H1 (cell line): ENCODE measurements at regions not wholly inside any gene's neighbourhood (a gene's known extent, or its start where the extent isn't known, plus 50 kb on each side); places are given as distances from the start of the nearest gene placed in this dataset.

Source experiments
- CTCF ChIA-PET: fragments of 300-600 bp; sonication (Branson Sonifier 250); formaldehyde crosslinking; loops from one replicate; lab custom pipeline; 2021; ENCODE audit not compliant: partially characterized antibody; lab: Charles Lee
- POLR2A ChIA-PET: fragments of 300-600 bp; sonication (Branson Sonifier 250); formaldehyde crosslinking; loops from one replicate; lab custom pipeline; 2021; ENCODE audit warnings: inconsistent platforms; ENCODE audit not compliant: partially characterized antibody; lab: Charles Lee
- DNase-seq, 2 experiments: peaks; one replicate each; pipeline versions ENCODE4 v3.0.0 to v3.0.0-alpha.2; 2010 to 2022; ENCODE audit warnings: low spot score in 2 of 2, low read depth in 1 of 2, mixed read lengths in 1 of 2
- FAIRE-seq: peaks from 2 replicates; lab custom pipeline; 2011; peaks lifted over from hg19 to GRCh38; lab: Jason Lieb, UNC
- H2AFZ ChIP-seq: 2 replicates; pipeline ENCODE4 v1.8.1; 2012; ENCODE audit warnings: low read length, inconsistent platforms
- H2AK5ac ChIP-seq: 2 replicates; pipeline ENCODE4 v1.6.1; 2013; ENCODE audit warnings: low read depth, low read length
- H2BK120ac ChIP-seq: replicated peaks from 2 replicates; pipeline ENCODE3; 2013; ENCODE audit warnings: low read depth, low read length, inconsistent platforms
- H2BK12ac ChIP-seq: 2 replicates; pipeline ENCODE4 v1.6.1; 2013; ENCODE audit warnings: low read depth, low read length
- H2BK15ac ChIP-seq: 2 replicates; pipeline ENCODE4 v1.6.1; 2013; ENCODE audit warnings: low read length
- H2BK20ac ChIP-seq: 2 replicates; pipeline ENCODE4 v1.6.1; 2013; ENCODE audit warnings: low read length
- H2BK5ac ChIP-seq: 2 replicates; pipeline ENCODE4 v1.6.1; 2013; ENCODE audit warnings: low read depth, low read length
- H3K14ac ChIP-seq: 2 replicates; pipeline ENCODE4 v1.6.1; 2013; ENCODE audit warnings: inconsistent platforms; ENCODE audit not compliant: insufficient read length
- H3K18ac ChIP-seq: 2 replicates; pipeline ENCODE4 v1.6.1; 2013; ENCODE audit warnings: low read length; ENCODE audit errors: extremely low read depth
- H3K23ac ChIP-seq: 2 replicates; pipeline ENCODE4 v1.6.1; 2013; ENCODE audit warnings: inconsistent platforms; ENCODE audit not compliant: insufficient read length
- H3K23me2 ChIP-seq: 2 replicates; pipeline ENCODE4 v1.6.1; 2013; ENCODE audit warnings: low read depth, low read length
- H3K27ac ChIP-seq: 2 replicates; pipeline ENCODE4 v1.6.1; 2011; ENCODE audit warnings: low read depth, low read length, inconsistent platforms
- H3K27me3 ChIP-seq, 4 experiments: replicated peaks in 1 of 4; 1 replicate in 1 of 4; 2 replicates in 3 of 4; pipeline versions ENCODE4 v1.6.1 to v1.8.1; 2011 to 2013; ENCODE audit warnings: low read length in 3 of 4, mild to moderate bottlenecking in 3 of 4, inconsistent platforms in 2 of 4, mixed read lengths in 2 of 4, moderate library complexity in 1 of 4; ENCODE audit not compliant: control insufficient read depth in 3 of 4, insufficient read depth in 3 of 4; ENCODE audit errors: extremely low read depth in 1 of 4
- H3K36me3 ChIP-seq, 4 experiments: 2 replicates each; pipeline versions ENCODE4 v1.6.1 to v1.8.1; 2011 to 2013; ENCODE audit warnings: mild to moderate bottlenecking in 4 of 4, low read length in 3 of 4, moderate library complexity in 2 of 4, control low read depth in 1 of 4, inconsistent platforms in 1 of 4; ENCODE audit not compliant: insufficient read depth in 4 of 4, control insufficient read depth in 2 of 4
- H3K4ac ChIP-seq: replicated peaks from 2 replicates; pipeline ENCODE3; 2013; ENCODE audit warnings: low read length, low read depth, mixed read lengths, inconsistent platforms; ENCODE audit not compliant: insufficient read length
- H3K4me1 ChIP-seq, 4 experiments: replicated peaks in 1 of 4; 1 replicate in 1 of 4; 2 replicates in 3 of 4; pipeline versions ENCODE4 v1.6.1 to v1.8.1; 2011 to 2013; ENCODE audit warnings: low read length in 3 of 4, inconsistent platforms in 2 of 4, mixed read lengths in 1 of 4; ENCODE audit not compliant: insufficient read depth in 4 of 4, control insufficient read depth in 3 of 4
- H3K4me2 ChIP-seq, 2 experiments: 2 replicates each; pipeline versions ENCODE4 v1.6.1 to v1.8.1; 2011 to 2013; ENCODE audit warnings: low read depth in 2 of 2, low read length in 2 of 2, control low read depth in 1 of 2, inconsistent platforms in 1 of 2, mild to moderate bottlenecking in 1 of 2; ENCODE audit not compliant: insufficient read depth in 1 of 2
- H3K4me3 ChIP-seq, 4 experiments: fragments of 200-600, 300-600 bp in 1 of 4; sonication (generic), shearing (Covaris generic), sonication (Bioruptor Twin) in 1 of 4; 2 replicates each; pipeline versions ENCODE4 v1.5.1 to v1.8.1; 2011 to 2016; ENCODE audit warnings: low read length in 4 of 4, low read depth in 3 of 4, control low read depth in 2 of 4, inconsistent platforms in 2 of 4, mild to moderate bottlenecking in 2 of 4, mixed read lengths in 1 of 4, moderate library complexity in 1 of 4; ENCODE audit not compliant: insufficient read depth in 2 of 4; ENCODE audit errors: extremely low read depth in 1 of 4
- H3K56ac ChIP-seq: replicated peaks from 2 replicates; pipeline ENCODE3; 2013; ENCODE audit warnings: low read depth, mild to moderate bottlenecking, mixed read lengths, low read length, inconsistent platforms; ENCODE audit not compliant: insufficient read length
- H3K79me1 ChIP-seq: 2 replicates; pipeline ENCODE4 v1.6.1; 2013; ENCODE audit warnings: low read depth, low read length, control low read depth
- H3K79me2 ChIP-seq, 2 experiments: 2 replicates each; pipeline versions ENCODE4 v1.6.1 to v1.8.1; 2012 to 2013; ENCODE audit warnings: low read length in 2 of 2, mild to moderate bottlenecking in 2 of 2, inconsistent platforms in 1 of 2; ENCODE audit not compliant: insufficient read depth in 2 of 2, control insufficient read depth in 1 of 2
- H3K9ac ChIP-seq, 4 experiments: replicated peaks in 1 of 4; 1 replicate in 1 of 4; 2 replicates in 3 of 4; pipeline versions ENCODE4 v1.6.1 to v1.8.1; 2011 to 2013; ENCODE audit warnings: low read depth in 3 of 4, low read length in 3 of 4, control low read depth in 2 of 4, mild to moderate bottlenecking in 2 of 4, moderate library complexity in 2 of 4, inconsistent platforms in 1 of 4; ENCODE audit errors: extremely low read depth in 1 of 4
- H3K9me3 ChIP-seq, 2 experiments: 2 replicates each; pipeline versions ENCODE4 v1.6.1 to v1.8.1; 2012 to 2013; ENCODE audit warnings: mild to moderate bottlenecking in 2 of 2, moderate library complexity in 2 of 2, control low read depth in 1 of 2, inconsistent platforms in 1 of 2, low read depth in 1 of 2, low read length in 1 of 2, mixed read lengths in 1 of 2; ENCODE audit not compliant: insufficient read depth in 2 of 2
- H4K20me1 ChIP-seq, 2 experiments: replicated peaks in 1 of 2; 2 replicates each; pipeline versions ENCODE3 to v1.8.1; 2011 to 2013; ENCODE audit warnings: inconsistent platforms in 2 of 2, low read length in 2 of 2, mild to moderate bottlenecking in 1 of 2; ENCODE audit not compliant: insufficient read depth in 2 of 2, control insufficient read depth in 1 of 2
- H4K5ac ChIP-seq: 2 replicates; pipeline ENCODE4 v1.6.1; 2013; ENCODE audit warnings: low read length, low read depth, mixed read lengths, inconsistent platforms; ENCODE audit not compliant: insufficient read length
- H4K8ac ChIP-seq: 2 replicates; pipeline ENCODE4 v1.8.0; 2013; ENCODE audit warnings: mild to moderate bottlenecking, moderate library complexity, low read length, inconsistent platforms; ENCODE audit not compliant: insufficient read depth; ENCODE audit errors: extremely low read depth
- H4K91ac ChIP-seq: replicated peaks from 2 replicates; pipeline ENCODE3; 2013; ENCODE audit warnings: low read length, mixed read lengths, inconsistent platforms; ENCODE audit not compliant: insufficient read length
- BCL11A ChIP-seq, 2 experiments: IDR thresholded peaks; one replicate each; pipeline ENCODE4 v1.6.1; 2011; ENCODE audit warnings: low read depth in 2 of 2, low read length in 2 of 2, mild to moderate bottlenecking in 2 of 2
- CEBPB ChIP-seq: IDR thresholded peaks from 2 replicates; pipeline ENCODE4 v1.6.1; 2012; ENCODE audit warnings: low read depth, low read length
- CHD2 ChIP-seq: IDR thresholded peaks from 2 replicates; pipeline ENCODE4 v1.6.1; 2012; ENCODE audit warnings: low read length, improper control_type of control experiment
- CTCF ChIP-seq, 3 experiments: IDR thresholded peaks; 1 replicate in 2 of 3; 2 replicates in 1 of 3; pipeline versions ENCODE4 v1.5.1 to v1.6.1; 2011; ENCODE audit warnings: low read length in 3 of 3, mild to moderate bottlenecking in 3 of 3, inconsistent platforms in 2 of 3, low read depth in 1 of 3, moderate library complexity in 1 of 3; ENCODE audit not compliant: insufficient read depth in 1 of 3; ENCODE audit errors: control extremely low read depth in 1 of 3
- EGR1 ChIP-seq: IDR thresholded peaks from 2 replicates; pipeline ENCODE4 v1.6.1; 2011; ENCODE audit warnings: low read depth, low read length, borderline replicate concordance
- EP300 ChIP-seq, 2 experiments: IDR thresholded peaks; 1 replicate in 1 of 2; 2 replicates in 1 of 2; pipeline ENCODE4 v1.6.1; 2011 to 2012; ENCODE audit warnings: low read depth in 2 of 2, low read length in 2 of 2, mild to moderate bottlenecking in 2 of 2, borderline replicate concordance in 1 of 2, inconsistent platforms in 1 of 2, moderate library complexity in 1 of 2
- JUND ChIP-seq: IDR thresholded peaks from 2 replicates; pipeline ENCODE4 v1.6.1; 2011; ENCODE audit warnings: mild to moderate bottlenecking, improper control_type of control experiment, low read length
- KDM1A ChIP-seq: fragments of 200-600, 300-600 bp; sonication (generic); IDR thresholded peaks from 2 replicates; pipeline ENCODE4 v1.7.1; 2016; ENCODE audit warnings: mild to moderate bottlenecking, low read length, borderline replicate concordance
- PHF8 ChIP-seq: fragments of 200-600 bp; sonication (generic); conservative IDR thresholded peaks from 2 replicates; pipeline ENCODE4 v1.7.1; 2012; ENCODE audit warnings: low read depth, mild to moderate bottlenecking, inconsistent platforms, low read length, moderate library complexity
- RFX5 ChIP-seq: IDR thresholded peaks from 2 replicates; pipeline ENCODE4 v1.6.1; 2011; ENCODE audit warnings: low read depth, low read length, improper control_type of control experiment, borderline replicate concordance
- SP2 ChIP-seq: IDR thresholded peaks from 2 replicates; pipeline ENCODE4 v1.6.1; 2012; ENCODE audit warnings: mild to moderate bottlenecking, low read length, inconsistent platforms
- TAF7 ChIP-seq: optimal IDR thresholded peaks from 2 replicates; pipeline ENCODE3; 2011; ENCODE audit warnings: low read depth, mild to moderate bottlenecking, inconsistent platforms, low read length, moderate library complexity, borderline replicate concordance
- WGBS, 2 experiments: shearing (Covaris generic) in 1 of 2; methylation state at CpG; one replicate each; pipeline versions ENCODE4 v1.1.6 to v1.1.7; 2013 to 2015; ENCODE audit warnings: low lambda C conversion rate in 2 of 2, mixed read lengths in 2 of 2, inconsistent platforms in 1 of 2, low coverage in 1 of 2, missing lambda C conversion rate in 1 of 2; ENCODE audit not compliant: insufficient replicate concordance in 2 of 2, insufficient coverage in 1 of 2, insufficient read length in 1 of 2; ENCODE audit errors: extremely low coverage in 1 of 2, missing lambda C conversion rate in 1 of 2; 5-methylcytosine and 5-hydroxymethylcytosine counted together

DNA sequence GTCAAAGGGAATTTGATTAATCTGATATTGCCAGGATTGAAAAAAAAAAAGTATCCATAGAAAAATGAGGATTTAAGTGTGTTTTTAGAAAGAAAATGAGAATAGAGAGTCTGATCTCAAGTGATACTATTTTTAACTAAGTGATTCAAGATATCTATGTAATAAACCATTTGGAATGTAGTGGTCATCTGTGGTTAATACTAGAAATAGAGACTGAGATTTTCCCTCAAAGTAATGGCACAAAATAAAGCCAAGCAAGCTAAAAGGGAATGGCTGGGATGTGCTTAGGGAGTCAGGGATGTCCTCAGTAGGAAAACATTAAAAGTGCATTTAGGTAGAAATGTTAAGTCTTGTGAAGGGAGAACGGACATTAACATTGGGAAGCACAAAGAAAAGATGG lies 90.6 kb downstream of the FBXO4 start:
- Histone ChIP-seq H2BK12ac (no peak overlapping the region), H3K56ac (no peak overlapping the region), H4K20me1 (no peaks in the 10 kb centered on the region), H2BK5ac (no peak overlapping the region), H3K4ac (no peak overlapping the region), H2BK15ac (no peak overlapping the region), H4K91ac (no peak overlapping the region), H3K9me3 (no peaks in the 10 kb centered on the region), H2AFZ (no peak overlapping the region), H4K5ac (no peak overlapping the region), H4K8ac (no peak overlapping the region), H3K23ac (no peak overlapping the region), H2BK120ac (no peak overlapping the region), H3K79me1 (no peaks in the 10 kb centered on the region), H3K4me2 (no peak overlapping the region), H2AK5ac (no peak overlapping the region), H3K14ac (no peak overlapping the region), H2BK20ac (no peak overlapping the region), H3K27ac (no peak overlapping the region), H3K4me3 (no peak overlapping the region), H3K27me3 (no peaks in the 10 kb centered on the region), H3K18ac (no peak overlapping the region), H3K4me1 (no peaks in the 10 kb centered on the region), H3K36me3 (no peaks in the 10 kb centered on the region), H3K79me2 (no peaks in the 10 kb centered on the region), H3K9ac (no peak overlapping the region), H3K23me2 (no peaks in the 10 kb centered on the region; the same call in 1 of the 2 replicates)
- CTCF ChIA-PET, result interaction anchor here (1.3 kb wide), 1 partner anchor 499 kb away, joined by 3 read pairs; no protein-coding TSS in a partner anchor
- POLR2A ChIA-PET, result no interaction called here
- WGBS, 2 experiments, result 84% methylated on average over 1 of the region's 1 CpG; no CpG with 5 or more reads in 1 of the 2 experiments
- FAIRE-seq (no peak), DNase-seq (no peak)
- TF ChIP-seq KDM1A (no peak), CEBPB (no peak), TAF7 (no peak), EP300 (IDR thresholded peaks at IDR 0.05; ENCODE audit: borderline replicate concordance in 1 of 2, low read depth in 2 of 2, low read length in 2 of 2) (no peak), EGR1 (no peak), JUND (no peak), BCL11A (IDR thresholded peaks at IDR 0.05; ENCODE audit: low read depth in 2 of 2, low read length in 2 of 2) (no peak), PHF8 (no peak), CHD2 (no peak), RFX5 (no peak), CTCF (IDR thresholded peaks at IDR 0.05; ENCODE audit: control extremely low read depth in 1 of 3, insufficient read depth in 1 of 3, low read depth in 1 of 3, low read length in 3 of 3) (no peak), SP2 (no peak)
